CD14-positive monocyte (primary cell): ENCODE measurements at regions not wholly inside any gene's neighbourhood (a gene's known extent, or its start where the extent isn't known, plus 50 kb on each side); places are given as distances from the start of the nearest gene placed in this dataset.

ENCODE experiments used
- DNase-seq, 3 donors: peaks; one replicate each; pipeline ENCODE4 v3.0.0-alpha.2; 2011 to 2022
- H2AFZ ChIP-seq: 2 replicates; pipeline ENCODE4 v1.6.0; 2012; ENCODE audit warnings: mild to moderate bottlenecking, low read depth, low read length, inconsistent platforms; ENCODE audit not compliant: insufficient read depth, poor library complexity, severe bottlenecking
- H3K27ac ChIP-seq, 2 donors: 1 replicate in 1 of 2; 2 replicates in 1 of 2; pipeline ENCODE4 v1.5.1; 2012 to 2013; ENCODE audit warnings: low read length in 2 of 2, control low read depth in 1 of 2, inconsistent platforms in 1 of 2, low read depth in 1 of 2, mild to moderate bottlenecking in 1 of 2
- H3K27me3 ChIP-seq, 2 donors: one replicate each; pipeline versions ENCODE4 v1.6.0 to v1.6.1; 2011 to 2013; ENCODE audit warnings: low read length in 2 of 2; ENCODE audit not compliant: control insufficient read depth in 2 of 2, insufficient read depth in 2 of 2
- H3K36me3 ChIP-seq, 2 donors: replicated peaks in 1 of 2; 1 replicate in 1 of 2; 2 replicates in 1 of 2; pipeline versions ENCODE4 v1.5.1 to v1.6.1; 2012 to 2013; ENCODE audit warnings: low read length in 2 of 2, control low read depth in 1 of 2, inconsistent platforms in 1 of 2, mild to moderate bottlenecking in 1 of 2; ENCODE audit not compliant: insufficient read depth in 2 of 2, control insufficient read depth in 1 of 2
- H3K4me1 ChIP-seq, 2 donors: 1 replicate in 1 of 2; 2 replicates in 1 of 2; pipeline versions ENCODE4 v1.5.1 to v1.6.1; 2012 to 2013; ENCODE audit warnings: low read length in 2 of 2, control low read depth in 1 of 2, inconsistent platforms in 1 of 2, mild to moderate bottlenecking in 1 of 2, moderate library complexity in 1 of 2; ENCODE audit not compliant: insufficient read depth in 2 of 2, control insufficient read depth in 1 of 2
- H3K4me2 ChIP-seq: replicated peaks from 2 replicates; pipeline ENCODE3; 2012; ENCODE audit warnings: low read length, moderate library complexity, mild to moderate bottlenecking; ENCODE audit not compliant: poor library complexity, severe bottlenecking; ENCODE audit errors: extremely low read depth
- H3K4me3 ChIP-seq, 3 experiments: fragments of 200-600 bp in 1 of 3; sonication (generic) in 1 of 3; replicated peaks in 1 of 3; 1 replicate in 2 of 3; 2 replicates in 1 of 3; pipeline ENCODE4 v1.5.1; 2011 to 2013; ENCODE audit warnings: low read length in 3 of 3, mild to moderate bottlenecking in 3 of 3, control low read depth in 2 of 3, low read depth in 2 of 3, inconsistent platforms in 1 of 3, moderate library complexity in 1 of 3
- H3K79me2 ChIP-seq: 2 replicates; pipeline ENCODE4 v1.6.0; 2012; ENCODE audit warnings: mild to moderate bottlenecking, control low read depth, inconsistent platforms, low read length, moderate library complexity; ENCODE audit not compliant: insufficient read depth
- H3K9ac ChIP-seq: 2 replicates; pipeline ENCODE4 v1.6.0; 2017; ENCODE audit warnings: low read length, mild to moderate bottlenecking; ENCODE audit not compliant: insufficient read depth, poor library complexity, severe bottlenecking
- H3K9me3 ChIP-seq, 2 donors: replicated peaks in 1 of 2; 1 replicate in 1 of 2; 2 replicates in 1 of 2; pipeline versions ENCODE4 v1.5.1 to v1.6.1; 2012 to 2013; ENCODE audit warnings: low read length in 2 of 2, control low read depth in 1 of 2; ENCODE audit not compliant: control insufficient read depth in 1 of 2, insufficient read depth in 1 of 2
- H4K20me1 ChIP-seq: 2 replicates; pipeline ENCODE4 v1.6.0; 2012; ENCODE audit warnings: mild to moderate bottlenecking, low read length, control low read depth, moderate library complexity; ENCODE audit not compliant: insufficient read depth
- H3K27ac Mint-ChIP-seq, 7 donors: one replicate each; pipeline ENCODE4 v1.8.0; 2020; ENCODE audit warnings: mild to moderate bottlenecking in 7 of 7, mixed read lengths in 7 of 7, moderate library complexity in 6 of 7, inconsistent platforms in 2 of 7
- H3K27me3 Mint-ChIP-seq, 3 donors: one replicate each; pipeline ENCODE4 v1.8.0; 2021 to 2022; ENCODE audit warnings: low read depth in 3 of 3, mild to moderate bottlenecking in 3 of 3, mixed read lengths in 3 of 3, moderate library complexity in 3 of 3, inconsistent platforms in 1 of 3
- H3K36me3 Mint-ChIP-seq, 2 donors: one replicate each; pipeline ENCODE4 v1.8.0; 2020; ENCODE audit warnings: mixed read lengths in 2 of 2, inconsistent platforms in 1 of 2, mild to moderate bottlenecking in 1 of 2
- H3K4me1 Mint-ChIP-seq: one replicate; pipeline ENCODE4 v1.8.0; 2020; ENCODE audit warnings: mild to moderate bottlenecking, mixed read lengths
- H3K4me3 Mint-ChIP-seq, 2 donors: one replicate each; pipeline ENCODE4 v1.8.0; 2020; ENCODE audit warnings: mild to moderate bottlenecking in 2 of 2, mixed read lengths in 2 of 2, moderate library complexity in 1 of 2
- H3K9me3 Mint-ChIP-seq, 7 donors: one replicate each; pipeline ENCODE4 v1.8.0; 2020 to 2022; ENCODE audit warnings: mixed read lengths in 7 of 7, mild to moderate bottlenecking in 6 of 7, moderate library complexity in 6 of 7, inconsistent platforms in 2 of 7
- WGBS: methylation state at CpG from one replicate; pipeline ENCODE4 v1.1.5; 2013; ENCODE audit warnings: missing lambda C conversion rate; ENCODE audit not compliant: insufficient coverage; 5-methylcytosine and 5-hydroxymethylcytosine counted together
- intact Hi-C, 2 donors: fragments of 100-400 bp; cut with micrococcal nuclease; formaldehyde crosslinking; loops; one replicate each; pipeline versions ENCODE4 v1.15.0 to v1.15.1; 2023
- TF ChIP-seq, protein P1 (sequence below): fragments of 200-600 bp; IDR thresholded peaks from one replicate; pipeline ENCODE4 v1.8.0; 2022; ENCODE audit warnings: antibody characterized with exemption, mild to moderate bottlenecking

DNA sequence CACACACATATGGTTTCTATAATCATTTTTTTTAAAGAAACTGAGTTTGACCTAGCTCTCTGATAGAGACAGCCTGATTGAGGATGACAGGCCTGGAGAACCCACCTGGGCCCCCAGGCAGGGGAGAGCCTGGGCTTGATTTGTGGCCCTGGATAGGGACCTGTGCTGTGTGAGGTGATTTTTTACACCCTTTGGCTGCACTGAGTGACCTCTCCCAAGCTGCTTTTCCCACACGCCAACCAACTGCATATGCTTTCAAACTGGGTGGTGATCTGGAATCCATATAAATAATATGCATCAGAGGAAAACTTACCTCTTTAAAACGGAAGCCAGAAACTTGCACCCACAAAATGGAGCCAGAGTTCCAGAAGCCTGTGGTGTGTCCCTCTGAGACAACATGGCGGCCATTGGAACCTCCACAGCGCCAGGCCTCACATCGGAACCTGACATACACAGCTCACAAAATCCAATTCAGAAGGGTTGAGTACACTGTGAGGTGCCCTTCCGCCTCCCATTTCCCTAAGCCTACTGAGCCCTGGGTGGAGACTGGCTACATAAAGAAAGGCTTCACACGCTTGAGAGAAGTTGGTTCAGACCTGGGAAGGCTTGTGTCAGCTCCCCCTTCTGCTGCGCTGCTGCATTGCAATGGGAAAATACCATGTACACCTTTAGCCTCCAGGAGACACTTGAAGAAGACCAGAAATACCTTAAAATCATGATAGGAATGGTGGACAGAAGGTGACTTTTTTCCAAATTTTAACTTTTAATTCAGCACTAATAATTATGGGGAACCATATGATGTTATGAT, 160.7 kb downstream of the HHIPL2 start:
- no peaks in the 10 kb centered on the region for H3K9me3 ChIP-seq
- intact Hi-C loops = no loop called here
- H3K79me2 ChIP-seq = no peaks in the 10 kb centered on the region
- H3K36me3 ChIP-seq = no peaks in the 10 kb centered on the region
- H3K4me2 ChIP-seq = no peak overlapping the region
- DNase-seq = no peak
- no peaks in the 10 kb centered on the region for H3K27me3 ChIP-seq
- no peak overlapping the region for H3K4me3 ChIP-seq
- Mint-ChIP-seq H3K9me3 (peaks cover 0 to 10% (median 1%) of the 10 kb centered on the region in 7 donors), H3K27ac (no peak overlapping the region), H3K4me3 (no peak overlapping the region), H3K4me1 (no peaks in the 10 kb centered on the region), H3K27me3 (peaks cover 0 to 2% (median 1%) of the 10 kb centered on the region in 3 donors), H3K36me3 (no peaks in the 10 kb centered on the region)
- TF ChIP-seq, protein P1, sequence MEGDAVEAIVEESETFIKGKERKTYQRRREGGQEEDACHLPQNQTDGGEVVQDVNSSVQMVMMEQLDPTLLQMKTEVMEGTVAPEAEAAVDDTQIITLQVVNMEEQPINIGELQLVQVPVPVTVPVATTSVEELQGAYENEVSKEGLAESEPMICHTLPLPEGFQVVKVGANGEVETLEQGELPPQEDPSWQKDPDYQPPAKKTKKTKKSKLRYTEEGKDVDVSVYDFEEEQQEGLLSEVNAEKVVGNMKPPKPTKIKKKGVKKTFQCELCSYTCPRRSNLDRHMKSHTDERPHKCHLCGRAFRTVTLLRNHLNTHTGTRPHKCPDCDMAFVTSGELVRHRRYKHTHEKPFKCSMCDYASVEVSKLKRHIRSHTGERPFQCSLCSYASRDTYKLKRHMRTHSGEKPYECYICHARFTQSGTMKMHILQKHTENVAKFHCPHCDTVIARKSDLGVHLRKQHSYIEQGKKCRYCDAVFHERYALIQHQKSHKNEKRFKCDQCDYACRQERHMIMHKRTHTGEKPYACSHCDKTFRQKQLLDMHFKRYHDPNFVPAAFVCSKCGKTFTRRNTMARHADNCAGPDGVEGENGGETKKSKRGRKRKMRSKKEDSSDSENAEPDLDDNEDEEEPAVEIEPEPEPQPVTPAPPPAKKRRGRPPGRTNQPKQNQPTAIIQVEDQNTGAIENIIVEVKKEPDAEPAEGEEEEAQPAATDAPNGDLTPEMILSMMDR = no peak
- H3K4me1 ChIP-seq = no peaks in the 10 kb centered on the region
- WGBS = 91% methylated on average over 5 of the region's 8 CpGs
- no peak overlapping the region for H3K27ac ChIP-seq
- H4K20me1 ChIP-seq = no peaks in the 10 kb centered on the region
- H2AFZ ChIP-seq = no peak overlapping the region
- no peak overlapping the region for H3K9ac ChIP-seq

DNA sequence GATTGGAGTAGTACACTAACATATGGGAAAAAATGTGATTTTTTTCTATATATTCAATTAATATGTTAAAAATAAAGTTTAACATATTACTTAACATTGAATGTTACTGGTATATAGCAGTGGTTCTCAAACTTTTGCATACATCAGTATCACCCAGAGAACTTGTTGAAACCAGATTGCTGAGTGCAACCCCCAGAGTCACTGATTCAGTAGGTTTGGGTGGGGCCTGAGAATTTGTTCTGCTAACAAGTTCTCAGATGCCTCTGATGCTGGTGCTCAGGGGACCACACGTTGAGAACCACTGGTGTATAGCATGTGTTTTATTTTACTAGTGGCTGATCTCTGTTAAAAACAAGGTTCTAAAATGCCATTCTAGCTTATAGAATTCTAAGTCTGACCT, 161.9 kb downstream of the HHIPL2 start:
- Histone ChIP-seq H3K9ac (no peak overlapping the region), H3K27ac (no peak overlapping the region), H2AFZ (no peak overlapping the region), H3K4me2 (no peak overlapping the region), H4K20me1 (no peaks in the 10 kb centered on the region), H3K4me3 (no peak overlapping the region), H3K9me3 (no peaks in the 10 kb centered on the region), H3K4me1 (no peaks in the 10 kb centered on the region), H3K36me3 (no peaks in the 10 kb centered on the region), H3K79me2 (no peaks in the 10 kb centered on the region), H3K27me3 (no peaks in the 10 kb centered on the region)
- Mint-ChIP-seq H3K27ac (no peak overlapping the region), H3K36me3 (no peaks in the 10 kb centered on the region), H3K4me3 (no peak overlapping the region), H3K4me1 (no peaks in the 10 kb centered on the region), H3K27me3 (peaks cover 0 to 2% (median 0%) of the 10 kb centered on the region in 3 donors), H3K9me3 (peaks cover 0 to 10% (median 5%) of the 10 kb centered on the region in 7 donors)
- TF ChIP-seq, protein P1 = no peak
- DNase-seq = no peak
- no CpG with 5 or more reads among the region's 1 CpG for WGBS
- intact Hi-C loops = no loop called here
